A673 (cell line): ENCODE measurements at regions not wholly inside any gene's neighbourhood (a gene's known extent, or its start where the extent isn't known, plus 50 kb on each side); places are given as distances from the start of the nearest gene placed in this dataset.

Experiments used
- BruUV-seq: library from RNA; stranded (reverse); fragments of 400-500 nt; replicated peaks from 2 replicates; lab custom pipeline; 2021; lab: Mats Ljungman, UMichigan
- CTCF ChIA-PET: fragments of 300-600 bp; sonication (Branson Sonifier 250); formaldehyde crosslinking; loops from one replicate; lab custom pipeline; 2022; ENCODE audit warnings: antibody characterized with exemption; lab: Charles Lee
- POLR2A ChIA-PET: fragments of 300-600 bp; sonication (Branson Sonifier 250); formaldehyde crosslinking; loops from one replicate; lab custom pipeline; 2022; ENCODE audit warnings: antibody characterized with exemption; ENCODE audit not compliant: low non-redundant PET; lab: Charles Lee
- DNase-seq: peaks from one replicate; pipeline ENCODE4 v3.0.0-alpha.2; 2015; ENCODE audit warnings: low spot score
- H3K27ac ChIP-seq: fragments of 200-600 bp; sonication (generic); 2 replicates; pipeline ENCODE4 v1.5.1; 2016; ENCODE audit warnings: mixed run types, low read depth, mild to moderate bottlenecking, mixed read lengths, antibody characterized with exemption, low read length; ENCODE audit not compliant: poor library complexity, severe bottlenecking
- H3K27me3 ChIP-seq: fragments of 200-600 bp; sonication (generic); replicated peaks from 2 replicates; pipeline ENCODE4 v1.6.1; 2017; ENCODE audit warnings: mixed run types, low read depth, mild to moderate bottlenecking, mixed read lengths, antibody characterized with exemption, low read length; ENCODE audit not compliant: insufficient read depth, poor library complexity
- H3K36me3 ChIP-seq: fragments of 200-600 bp; sonication (generic); 2 replicates; pipeline ENCODE4 v1.6.1; 2016; ENCODE audit warnings: mixed run types, mild to moderate bottlenecking, mixed read lengths, antibody characterized with exemption, low read length; ENCODE audit not compliant: insufficient read depth, poor library complexity, severe bottlenecking
- H3K4me1 ChIP-seq: fragments of 200-600 bp; sonication (generic); 2 replicates; pipeline ENCODE4 v1.6.1; 2017; ENCODE audit warnings: mixed run types, mild to moderate bottlenecking, mixed read lengths, antibody characterized with exemption, low read length; ENCODE audit not compliant: insufficient read depth, poor library complexity, severe bottlenecking
- H3K4me3 ChIP-seq: fragments of 200-600 bp; sonication (generic); 2 replicates; pipeline ENCODE4 v1.5.1; 2016; ENCODE audit warnings: low read depth, mixed run types, mild to moderate bottlenecking, mixed read lengths, low read length; ENCODE audit not compliant: poor library complexity, severe bottlenecking
- H3K9me3 ChIP-seq: fragments of 200-600 bp; sonication (generic); 2 replicates; pipeline ENCODE4 v1.6.1; 2016; ENCODE audit warnings: mixed run types, low read depth, mild to moderate bottlenecking, mixed read lengths, antibody characterized with exemption, low read length; ENCODE audit not compliant: poor library complexity, severe bottlenecking
- CTCF ChIP-seq: fragments of 300-800, 200-600 bp; sonication (generic); conservative IDR thresholded peaks from 2 replicates; pipeline ENCODE4 v1.5.1; 2017; ENCODE audit warnings: low read depth, mild to moderate bottlenecking, antibody characterized with exemption, low read length, moderate library complexity, mixed read lengths
- EZH2 ChIP-seq: fragments of 200-600 bp; sonication (generic); IDR thresholded peaks from 2 replicates; pipeline ENCODE4 v1.6.1; 2017; ENCODE audit warnings: borderline replicate concordance, low read depth, mild to moderate bottlenecking, mixed read lengths, antibody characterized with exemption, low read length; ENCODE audit not compliant: poor library complexity, severe bottlenecking
- intact Hi-C: fragments of 100-400 bp; cut with micrococcal nuclease; formaldehyde crosslinking; loops from one replicate; pipeline ENCODE4 v1.10.0; 2022; ENCODE audit not compliant: unreplicated experiment

GRCh38 chr4:147334478-147334877, 146.4 kb upstream of the EDNRA start:
- DNase-seq: peak; percentile 96
- intact Hi-C loops: loop anchor here (5.0 kb wide), 1 partner anchor 78 kb away; no protein-coding TSS in a partner anchor
- no TSS peak for BruUV-seq
- Histone ChIP-seq H3K36me3 (no peaks in the 10 kb centered on the region), H3K27ac (peak overlapping the region; percentile 81), H3K4me3 (no peak overlapping the region), H3K4me1 (peaks cover 38% of the 10 kb centered on the region), H3K9me3 (no peaks in the 10 kb centered on the region), H3K27me3 (no peaks in the 10 kb centered on the region)
- CTCF ChIA-PET: no interaction called here
- POLR2A ChIA-PET: interaction anchor here (0.7 to 1.0 kb wide), 2 partner anchors 34 to 42 kb away, joined by 3 read pairs; no protein-coding TSS in a partner anchor
- TF ChIP-seq CTCF (no peak), EZH2 (no peak)

GRCh38 chr4:147335183-147335582, 145.7 kb upstream of the EDNRA start:
- no peaks in the 10 kb centered on the region for H3K9me3 ChIP-seq
- no peaks in the 10 kb centered on the region for H3K27me3 ChIP-seq
- TF ChIP-seq EZH2 (no peak), CTCF (no peak)
- H3K4me3 ChIP-seq: no peak overlapping the region
- peak; percentile 69 for DNase-seq
- BruUV-seq: no TSS peak
- POLR2A ChIA-PET: no interaction called here
- peak overlapping the region; percentile 81 for H3K27ac ChIP-seq
- no peaks in the 10 kb centered on the region for H3K36me3 ChIP-seq
- intact Hi-C loops: no loop called here
- H3K4me1 ChIP-seq: peaks cover 38% of the 10 kb centered on the region
- CTCF ChIA-PET: no interaction called here

GRCh38 chr4:147336252-147336651, 144.6 kb upstream of the EDNRA start:
- Histone ChIP-seq H3K4me1 (peaks cover 34% of the 10 kb centered on the region), H3K4me3 (no peak overlapping the region), H3K27ac (peak overlapping the region; percentile 81), H3K27me3 (no peaks in the 10 kb centered on the region), H3K36me3 (no peaks in the 10 kb centered on the region), H3K9me3 (no peaks in the 10 kb centered on the region)
- intact Hi-C loops: no loop called here
- no TSS peak for BruUV-seq
- POLR2A ChIA-PET: no interaction called here
- CTCF ChIA-PET: no interaction called here
- TF ChIP-seq EZH2 (no peak), CTCF (no peak)
- peak; percentile 81 for DNase-seq
